ENCODE measurements at regions not wholly inside any gene's neighbourhood (a gene's known extent, or its start where the extent isn't known, plus 50 kb on each side); places are given as distances from the start of the nearest gene placed in this dataset.

DNA sequence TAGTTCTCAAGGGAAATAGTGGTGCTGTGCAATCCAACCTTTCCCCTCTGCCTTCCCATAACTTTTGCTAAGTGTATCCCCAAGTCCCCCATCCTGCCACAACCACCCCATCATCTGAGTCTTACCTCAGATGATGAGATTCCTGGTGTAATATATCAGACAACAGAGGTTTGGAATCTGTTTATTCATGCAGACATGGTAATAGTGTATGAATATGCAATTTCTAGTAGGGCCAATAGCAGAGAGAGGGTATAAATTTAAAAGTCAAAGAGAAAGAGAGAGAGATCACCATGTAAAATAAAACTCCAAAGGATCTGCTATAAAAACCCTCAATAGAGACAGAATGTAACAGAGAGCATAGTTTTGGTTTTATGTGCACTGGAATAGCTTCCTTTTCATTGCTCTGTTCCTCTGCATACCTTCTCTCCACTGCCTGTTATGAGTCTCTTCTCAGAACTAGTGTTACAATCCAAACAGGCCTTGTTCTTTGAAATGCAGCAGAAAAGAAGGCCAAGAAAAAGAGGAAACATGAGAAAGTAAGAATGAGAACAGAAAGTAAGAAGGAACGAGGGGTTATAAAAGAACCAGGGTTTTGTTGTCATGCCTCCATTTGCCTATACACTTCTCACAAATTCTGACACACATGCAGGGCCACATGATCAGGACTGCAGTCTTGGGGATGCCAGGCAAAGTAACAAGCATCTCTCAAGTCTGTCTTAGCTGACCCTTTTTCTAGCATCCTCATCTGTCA is 278.0 kb downstream of the CETN3 start:
- no peak overlapping the region for H3K4me3 ChIP-seq (replicated peaks; ENCODE audit: low read depth, low read length)
- TF ChIP-seq, protein P1, sequence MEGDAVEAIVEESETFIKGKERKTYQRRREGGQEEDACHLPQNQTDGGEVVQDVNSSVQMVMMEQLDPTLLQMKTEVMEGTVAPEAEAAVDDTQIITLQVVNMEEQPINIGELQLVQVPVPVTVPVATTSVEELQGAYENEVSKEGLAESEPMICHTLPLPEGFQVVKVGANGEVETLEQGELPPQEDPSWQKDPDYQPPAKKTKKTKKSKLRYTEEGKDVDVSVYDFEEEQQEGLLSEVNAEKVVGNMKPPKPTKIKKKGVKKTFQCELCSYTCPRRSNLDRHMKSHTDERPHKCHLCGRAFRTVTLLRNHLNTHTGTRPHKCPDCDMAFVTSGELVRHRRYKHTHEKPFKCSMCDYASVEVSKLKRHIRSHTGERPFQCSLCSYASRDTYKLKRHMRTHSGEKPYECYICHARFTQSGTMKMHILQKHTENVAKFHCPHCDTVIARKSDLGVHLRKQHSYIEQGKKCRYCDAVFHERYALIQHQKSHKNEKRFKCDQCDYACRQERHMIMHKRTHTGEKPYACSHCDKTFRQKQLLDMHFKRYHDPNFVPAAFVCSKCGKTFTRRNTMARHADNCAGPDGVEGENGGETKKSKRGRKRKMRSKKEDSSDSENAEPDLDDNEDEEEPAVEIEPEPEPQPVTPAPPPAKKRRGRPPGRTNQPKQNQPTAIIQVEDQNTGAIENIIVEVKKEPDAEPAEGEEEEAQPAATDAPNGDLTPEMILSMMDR (IDR thresholded peaks at IDR 0.05; ENCODE audit: low read length, missing control alignments) = no peak
- DNase-seq (ENCODE audit: low read depth) = peak; percentile 4

GRCh38 chr5:90128551-90128950 is 281.0 kb downstream of the CETN3 start:
- TF ChIP-seq, protein P1 (IDR thresholded peaks at IDR 0.05; ENCODE audit: low read length, missing control alignments) = no peak
- DNase-seq (ENCODE audit: low read depth) = no peak
- no peak overlapping the region for H3K4me3 ChIP-seq (replicated peaks; ENCODE audit: low read depth, low read length)

DNA sequence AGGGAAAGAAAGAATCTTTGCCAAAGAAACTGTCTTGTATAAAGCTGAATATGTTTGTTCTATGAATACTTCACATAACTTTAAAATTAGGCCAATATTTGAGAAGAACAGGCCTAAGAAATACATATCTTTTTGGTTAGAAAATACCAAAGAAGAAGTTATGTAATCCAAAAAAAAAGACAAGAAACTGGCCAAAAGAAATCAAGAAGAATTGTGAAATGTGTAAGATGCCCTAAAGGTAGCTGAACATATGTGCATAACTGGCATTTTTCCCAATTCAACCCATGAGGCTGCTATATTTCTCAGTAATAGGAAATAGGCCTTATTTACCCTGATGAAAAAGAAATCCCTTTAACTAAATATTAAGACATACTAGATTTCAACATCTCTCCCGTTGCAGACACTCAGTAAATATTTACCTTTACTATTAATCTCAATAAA is 290.0 kb downstream of the CETN3 start:
- DNase-seq (ENCODE audit: low read depth) = peak; percentile 68
- no peak overlapping the region for H3K4me3 ChIP-seq (replicated peaks; ENCODE audit: low read depth, low read length)
- TF ChIP-seq, protein P1 (IDR thresholded peaks at IDR 0.05; ENCODE audit: low read length, missing control alignments) = no peak

DNA sequence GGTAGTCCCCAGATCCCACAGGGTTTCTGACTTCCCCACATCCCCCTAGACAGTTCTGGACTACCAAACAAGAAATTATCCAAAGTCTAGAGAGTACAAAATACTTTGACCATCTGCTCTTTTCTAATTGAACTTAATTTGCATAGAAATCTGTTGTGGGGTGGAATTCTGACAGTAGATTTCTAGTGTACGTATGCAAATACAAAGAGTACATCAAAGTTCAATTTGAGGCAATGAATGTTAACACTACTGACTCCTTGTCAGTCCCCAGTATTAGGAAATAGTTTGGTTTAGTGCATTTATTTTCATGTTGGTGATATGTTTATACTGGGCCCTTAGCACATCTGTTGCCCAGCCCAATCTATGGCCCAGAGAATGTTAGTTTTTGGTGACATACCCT is 292.6 kb downstream of the CETN3 start:
- TF ChIP-seq, protein P1 (IDR thresholded peaks at IDR 0.05; ENCODE audit: low read length, missing control alignments) = no peak
- no peak overlapping the region for H3K4me3 ChIP-seq (replicated peaks; ENCODE audit: low read depth, low read length)
- no peak for DNase-seq (ENCODE audit: low read depth)

DNA sequence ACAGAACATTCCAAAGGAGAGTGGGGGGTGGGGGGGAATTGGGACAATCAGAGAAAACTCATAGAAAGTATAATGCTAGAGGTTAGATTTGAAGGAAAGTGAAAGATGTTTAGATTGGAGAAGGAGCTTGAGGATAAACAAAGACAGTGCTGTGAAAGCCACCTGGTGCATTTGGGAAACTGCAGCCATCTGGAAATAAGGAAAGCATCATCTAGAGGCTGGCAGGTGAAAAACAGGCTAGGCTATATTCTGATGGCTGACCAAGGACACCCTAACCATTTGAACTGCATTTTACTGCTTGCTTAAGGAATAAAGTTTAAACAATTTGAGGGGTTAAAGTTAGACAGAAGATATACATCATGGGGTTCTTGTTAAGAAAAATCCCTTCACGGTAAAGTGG is 296.4 kb downstream of the CETN3 start:
- H3K4me3 ChIP-seq (replicated peaks; ENCODE audit: low read depth, low read length) = no peak overlapping the region
- TF ChIP-seq, protein P1 (IDR thresholded peaks at IDR 0.05; ENCODE audit: low read length, missing control alignments) = no peak
- DNase-seq (ENCODE audit: low read depth) = no peak

DNA sequence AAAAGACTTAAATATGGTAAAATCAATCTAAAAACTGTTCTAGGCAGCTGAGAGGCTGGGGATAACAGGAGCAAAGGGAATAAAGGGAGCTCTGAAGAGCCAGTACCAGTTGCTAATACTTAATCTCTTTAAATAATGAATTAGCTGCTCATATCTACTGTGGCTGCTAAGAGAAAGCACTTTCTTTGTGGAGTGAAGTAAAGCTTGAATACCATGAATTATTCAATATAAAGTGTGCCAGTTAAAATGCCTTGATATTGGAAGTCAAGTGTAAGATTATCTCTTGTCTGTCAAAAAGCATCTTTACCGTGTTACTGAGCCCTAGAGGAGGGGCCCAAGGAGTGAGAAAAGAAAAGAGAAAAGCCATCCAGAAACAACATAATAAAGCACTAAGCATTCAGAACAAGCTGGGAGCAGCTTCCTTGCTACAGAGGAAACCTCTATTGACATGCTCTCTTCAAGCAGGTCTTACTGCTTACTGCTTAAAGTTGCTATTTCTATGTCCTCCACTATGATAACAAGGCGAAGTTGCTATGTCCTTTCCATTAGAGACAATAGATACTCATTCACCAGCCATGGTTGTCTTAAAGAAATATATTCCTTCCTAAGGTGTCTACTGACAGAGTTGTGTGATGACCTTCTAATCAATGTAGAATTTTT is 297.4 kb downstream of the CETN3 start:
- H3K4me3 ChIP-seq (replicated peaks; ENCODE audit: low read depth, low read length) = no peak overlapping the region
- TF ChIP-seq, protein P1 (IDR thresholded peaks at IDR 0.05; ENCODE audit: low read length, missing control alignments) = no peak
- DNase-seq (ENCODE audit: low read depth) = no peak

Data from fibroblast of pulmonary artery (primary cell).